ENCODE measurements at regions not wholly inside any gene's neighbourhood (a gene's known extent, or its start where the extent isn't known, plus 50 kb on each side); places are given as distances from the start of the nearest gene placed in this dataset.

GRCh38 chr12:89082370-89082753, 269.9 kb downstream of the DUSP6 start:
- no peaks in the 10 kb centered on the region for H3K9me3 ChIP-seq
- intact Hi-C loops (cut with DNase I; ENCODE audit: low total_unique reads) (no loop called here), in situ Hi-C loops (cut with MboI; ENCODE audit: low sequenced_read_pairs in 4 of 4) (no loop called here)

GRCh38 chr12:89081719-89082369, 270.5 kb downstream of the DUSP6 start:
- Histone ChIP-seq H3K36me3 (no peaks in the 10 kb centered on the region), H3K27me3 (peaks cover 0 to 3% (median 2%) of the 10 kb centered on the region in 3 donors), H3K9me3 (no peaks in the 10 kb centered on the region), H3K4me3 (no peak overlapping the region), H3K4me1 (peaks cover 0 to 7% of the 10 kb centered on the region in 2 donors), H3K27ac (no peak overlapping the region)
- in situ Hi-C loops (cut with MboI; ENCODE audit: low sequenced_read_pairs in 4 of 4) (no loop called here), intact Hi-C loops (cut with DNase I; ENCODE audit: low total_unique reads) (no loop called here)
- DNase-seq: no peak
- TF ChIP-seq CTCF (IDR thresholded peaks at IDR 0.05 in 4 of 5, conservative IDR thresholded peaks at IDR 0.05 in 1 of 5) (no peak), POLR2A (IDR thresholded peaks at IDR 0.05) (no peak)
- no peak for ATAC-seq

More at GRCh38 chr12:89082370-89082753, 269.9 kb downstream of the DUSP6 start:
- H3K27ac ChIP-seq: no peak overlapping the region
- no peak for TF ChIP-seq CTCF (IDR thresholded peaks at IDR 0.05 in 4 of 5, conservative IDR thresholded peaks at IDR 0.05 in 1 of 5)
- no peak for TF ChIP-seq POLR2A (IDR thresholded peaks at IDR 0.05)
- no peak overlapping the region for H3K4me3 ChIP-seq
- peaks cover 0 to 7% of the 10 kb centered on the region in 2 donors for H3K4me1 ChIP-seq
- no peak for DNase-seq
- peaks cover 0 to 3% (median 2%) of the 10 kb centered on the region in 3 donors for H3K27me3 ChIP-seq
- H3K36me3 ChIP-seq: no peaks in the 10 kb centered on the region
- ATAC-seq: no peak

- H3K27ac ChIP-seq: no peak overlapping the region
Measured at GRCh38 chr12:89080793-89081465, 271.4 kb downstream of the DUSP6 start.

GRCh38 chr12:89075880-89076540, 276.3 kb downstream of the DUSP6 start:
- no peaks in the 10 kb centered on the region for H3K9me3 ChIP-seq
- no peaks in the 10 kb centered on the region for H3K27me3 ChIP-seq
- no peaks in the 10 kb centered on the region for H3K4me1 ChIP-seq
- no peaks in the 10 kb centered on the region for H3K36me3 ChIP-seq
- in situ Hi-C loops (cut with MboI; ENCODE audit: low sequenced_read_pairs in 4 of 4) (no loop called here), intact Hi-C loops (cut with DNase I; ENCODE audit: low total_unique reads) (no loop called here)
- DNase-seq: no peak
- H3K27ac ChIP-seq: no peak overlapping the region
- TF ChIP-seq POLR2A (IDR thresholded peaks at IDR 0.05) (no peak), CTCF (IDR thresholded peaks at IDR 0.05 in 4 of 5, conservative IDR thresholded peaks at IDR 0.05 in 1 of 5) (no peak)
- ATAC-seq: no peak
- H3K4me3 ChIP-seq: no peak overlapping the region

More at GRCh38 chr12:89080793-89081465, 271.4 kb downstream of the DUSP6 start:
- no peaks in the 10 kb centered on the region for H3K36me3 ChIP-seq
- H3K27me3 ChIP-seq: peaks cover 0 to 3% (median 2%) of the 10 kb centered on the region in 3 donors
- no peak overlapping the region for H3K4me3 ChIP-seq
- in situ Hi-C loops (cut with MboI; ENCODE audit: low sequenced_read_pairs in 4 of 4): no loop called here
- intact Hi-C loops (cut with DNase I; ENCODE audit: low total_unique reads): no loop called here
- ATAC-seq (no peak), DNase-seq (no peak)
- peaks cover 0 to 7% of the 10 kb centered on the region in 2 donors for H3K4me1 ChIP-seq
- TF ChIP-seq POLR2A (IDR thresholded peaks at IDR 0.05) (no peak), CTCF (IDR thresholded peaks at IDR 0.05 in 4 of 5, conservative IDR thresholded peaks at IDR 0.05 in 1 of 5) (no peak)
- H3K9me3 ChIP-seq: no peaks in the 10 kb centered on the region
